Sigmoid colon (tissue), 4 donors: ENCODE measurements at regions not wholly inside any gene's neighbourhood (a gene's known extent, or its start where the extent isn't known, plus 50 kb on each side); places are given as distances from the start of the nearest gene placed in this dataset.
"Not testable (repeated sequence)": the region's sequence is repeated elsewhere in the genome, so short reads cannot be mapped to it uniquely, and the experiment has no call there.

Experiments used
- EP300 ChIP-seq, 4 donors: sonication (generic); formaldehyde crosslinking; IDR thresholded peaks; one replicate each; pipeline ENCODE4 v1.6.1; 2017; ENCODE audit warnings: antibody characterized with exemption in 4 of 4
- POLR2A ChIP-seq, 2 donors: fragments of 450-650 bp; IDR thresholded peaks; one replicate each; pipeline ENCODE4 v1.6.1; 2016; ENCODE audit warnings: antibody characterized with exemption in 2 of 2, mild to moderate bottlenecking in 2 of 2, moderate library complexity in 2 of 2
- POLR2AphosphoS5 ChIP-seq, 4 donors: sonication (generic); formaldehyde crosslinking; IDR thresholded peaks; one replicate each; pipeline ENCODE4 v1.6.1; 2017; ENCODE audit warnings: antibody characterized with exemption in 4 of 4
- TF ChIP-seq, protein P1 (sequence below), 4 experiments: fragments of 450-650 bp in 3 of 4; fragments of 200-600 bp in 1 of 4; IDR thresholded peaks; one replicate each; pipeline ENCODE4 v1.5.1; 2016 to 2019; ENCODE audit warnings: antibody characterized with exemption in 4 of 4, mild to moderate bottlenecking in 3 of 4, moderate library complexity in 2 of 4

DNA sequence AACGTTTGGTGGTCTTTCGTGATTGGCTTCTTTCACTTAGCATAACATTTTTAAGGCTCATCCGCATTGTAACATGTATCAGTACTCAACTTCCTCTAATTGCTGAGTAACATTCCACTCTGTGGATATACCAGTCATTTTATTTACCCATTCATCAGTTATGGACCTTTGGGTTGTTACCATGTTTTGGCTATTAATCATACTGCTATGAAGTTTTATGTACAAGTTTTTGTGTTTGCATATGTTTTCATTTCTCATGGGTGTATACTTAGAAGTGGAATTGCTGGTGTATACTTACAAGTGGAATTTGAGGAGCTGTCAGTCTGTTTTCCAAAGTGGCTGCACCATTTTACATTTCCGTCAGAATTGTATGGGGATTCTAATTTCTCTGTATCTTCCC is 78.4 kb upstream of the CDK13 start:
- TF ChIP-seq, protein P1, sequence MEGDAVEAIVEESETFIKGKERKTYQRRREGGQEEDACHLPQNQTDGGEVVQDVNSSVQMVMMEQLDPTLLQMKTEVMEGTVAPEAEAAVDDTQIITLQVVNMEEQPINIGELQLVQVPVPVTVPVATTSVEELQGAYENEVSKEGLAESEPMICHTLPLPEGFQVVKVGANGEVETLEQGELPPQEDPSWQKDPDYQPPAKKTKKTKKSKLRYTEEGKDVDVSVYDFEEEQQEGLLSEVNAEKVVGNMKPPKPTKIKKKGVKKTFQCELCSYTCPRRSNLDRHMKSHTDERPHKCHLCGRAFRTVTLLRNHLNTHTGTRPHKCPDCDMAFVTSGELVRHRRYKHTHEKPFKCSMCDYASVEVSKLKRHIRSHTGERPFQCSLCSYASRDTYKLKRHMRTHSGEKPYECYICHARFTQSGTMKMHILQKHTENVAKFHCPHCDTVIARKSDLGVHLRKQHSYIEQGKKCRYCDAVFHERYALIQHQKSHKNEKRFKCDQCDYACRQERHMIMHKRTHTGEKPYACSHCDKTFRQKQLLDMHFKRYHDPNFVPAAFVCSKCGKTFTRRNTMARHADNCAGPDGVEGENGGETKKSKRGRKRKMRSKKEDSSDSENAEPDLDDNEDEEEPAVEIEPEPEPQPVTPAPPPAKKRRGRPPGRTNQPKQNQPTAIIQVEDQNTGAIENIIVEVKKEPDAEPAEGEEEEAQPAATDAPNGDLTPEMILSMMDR (IDR thresholded peaks at IDR 0.05), result not testable (repeated sequence)
- not testable (repeated sequence) for TF ChIP-seq POLR2A, POLR2AphosphoS5, EP300 (IDR thresholded peaks at IDR 0.05)
